ENCODE measurements at regions not wholly inside any gene's neighbourhood (a gene's known extent, or its start where the extent isn't known, plus 50 kb on each side); places are given as distances from the start of the nearest gene placed in this dataset.

DNA sequence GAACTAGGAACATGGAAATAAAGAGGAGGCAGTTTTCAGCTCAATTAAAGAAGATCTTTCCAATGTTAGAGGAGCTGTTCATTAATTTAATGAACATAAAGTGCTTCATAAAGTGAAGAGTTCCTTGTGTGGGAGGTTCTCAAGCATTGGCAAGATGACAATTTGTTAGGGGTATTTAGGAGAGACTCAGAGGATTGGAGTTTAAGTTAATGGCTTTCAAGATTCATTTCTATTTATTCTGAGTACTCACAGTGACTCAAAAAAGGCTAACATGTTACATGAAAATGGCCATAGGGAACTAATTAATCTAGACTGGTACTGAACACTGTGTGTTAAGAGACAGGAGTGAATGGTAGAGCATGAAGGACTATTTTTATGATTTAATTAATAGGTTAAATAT, 55.4 kb upstream of the CDH12 start:
- H3K9me3 ChIP-seq, result no peaks in the 10 kb centered on the region
- no peaks in the 10 kb centered on the region for H3K4me1 ChIP-seq
- H3K27ac ChIP-seq, result no peak overlapping the region
- no peaks in the 10 kb centered on the region for H3K36me3 ChIP-seq
- H3K4me3 ChIP-seq, result no peak overlapping the region
- DNase-seq (no peak), FAIRE-seq (no peak), ATAC-seq (no peak)
- no peaks in the 10 kb centered on the region for H3K27me3 ChIP-seq
- intact Hi-C loops (cut with DNase I), result no loop called here
- TF ChIP-seq, protein P1, sequence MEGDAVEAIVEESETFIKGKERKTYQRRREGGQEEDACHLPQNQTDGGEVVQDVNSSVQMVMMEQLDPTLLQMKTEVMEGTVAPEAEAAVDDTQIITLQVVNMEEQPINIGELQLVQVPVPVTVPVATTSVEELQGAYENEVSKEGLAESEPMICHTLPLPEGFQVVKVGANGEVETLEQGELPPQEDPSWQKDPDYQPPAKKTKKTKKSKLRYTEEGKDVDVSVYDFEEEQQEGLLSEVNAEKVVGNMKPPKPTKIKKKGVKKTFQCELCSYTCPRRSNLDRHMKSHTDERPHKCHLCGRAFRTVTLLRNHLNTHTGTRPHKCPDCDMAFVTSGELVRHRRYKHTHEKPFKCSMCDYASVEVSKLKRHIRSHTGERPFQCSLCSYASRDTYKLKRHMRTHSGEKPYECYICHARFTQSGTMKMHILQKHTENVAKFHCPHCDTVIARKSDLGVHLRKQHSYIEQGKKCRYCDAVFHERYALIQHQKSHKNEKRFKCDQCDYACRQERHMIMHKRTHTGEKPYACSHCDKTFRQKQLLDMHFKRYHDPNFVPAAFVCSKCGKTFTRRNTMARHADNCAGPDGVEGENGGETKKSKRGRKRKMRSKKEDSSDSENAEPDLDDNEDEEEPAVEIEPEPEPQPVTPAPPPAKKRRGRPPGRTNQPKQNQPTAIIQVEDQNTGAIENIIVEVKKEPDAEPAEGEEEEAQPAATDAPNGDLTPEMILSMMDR (IDR thresholded peaks at IDR 0.05), result no peak

DNA sequence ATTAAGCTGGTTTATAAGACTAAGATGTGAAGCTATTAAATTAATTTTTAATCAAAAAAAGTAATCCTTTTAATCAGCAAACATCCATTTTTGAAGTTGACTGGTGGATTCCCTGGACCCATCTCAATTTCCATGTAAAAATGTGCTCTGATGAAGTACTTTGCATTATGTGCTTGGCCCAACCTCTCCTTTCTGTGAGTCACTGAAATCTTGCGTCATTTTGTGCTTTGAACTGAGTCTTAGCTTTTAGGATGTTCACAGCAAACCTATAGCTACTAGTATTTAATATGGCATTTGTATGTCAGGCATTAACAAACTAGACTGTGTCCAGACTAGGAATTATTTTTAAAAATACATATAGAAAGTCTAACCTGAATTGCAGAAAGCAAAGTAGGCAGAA, 55.0 kb upstream of the CDH12 start:
- TF ChIP-seq, protein P1 (IDR thresholded peaks at IDR 0.05), result no peak
- H3K27ac ChIP-seq, result no peak overlapping the region
- H3K4me3 ChIP-seq, result no peak overlapping the region
- intact Hi-C loops (cut with DNase I), result no loop called here
- 55 to 75% methylated on average over 1 of the region's 1 CpG for WGBS, 2 donors
- no peaks in the 10 kb centered on the region for H3K4me1 ChIP-seq
- DNase-seq, result no peak
- no peak for FAIRE-seq
- no peaks in the 10 kb centered on the region for H3K36me3 ChIP-seq
- ATAC-seq, result no peak
- H3K9me3 ChIP-seq, result no peaks in the 10 kb centered on the region
- H3K27me3 ChIP-seq, result no peaks in the 10 kb centered on the region

All from pancreas (tissue), 10 donors.